ENCODE measurements at regions not wholly inside any gene's neighbourhood (a gene's known extent, or its start where the extent isn't known, plus 50 kb on each side); places are given as distances from the start of the nearest gene placed in this dataset.

GRCh38 chr3:146912241-146913015 is 307.3 kb upstream of the PLSCR5 start:
- DNase-seq (ENCODE audit: low spot score) = no peak

DNA sequence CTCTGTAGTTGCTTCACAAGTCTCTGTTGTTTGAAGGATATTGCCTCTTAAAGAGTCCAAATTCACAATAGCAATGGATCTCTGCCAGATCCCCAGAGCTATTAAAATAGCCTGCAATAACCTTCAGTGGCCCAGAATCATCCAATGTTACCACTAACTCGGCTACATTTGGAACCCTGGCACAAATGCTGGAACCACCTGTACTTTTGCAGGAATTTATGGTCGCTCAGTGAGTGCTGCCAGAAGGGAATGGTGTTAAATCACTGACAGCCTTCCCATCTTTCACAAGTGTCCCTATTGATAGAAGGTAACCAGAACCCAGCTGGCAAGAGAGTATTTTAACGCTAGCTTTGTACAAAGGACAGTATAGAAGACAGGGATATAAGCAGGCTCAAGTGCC is 298.8 kb upstream of the PLSCR5 start:
- no peak for DNase-seq (ENCODE audit: low spot score)

GRCh38 chr3:146899171-146899570 is 294.0 kb upstream of the PLSCR5 start:
- DNase-seq (ENCODE audit: low spot score) = no peak

DNA sequence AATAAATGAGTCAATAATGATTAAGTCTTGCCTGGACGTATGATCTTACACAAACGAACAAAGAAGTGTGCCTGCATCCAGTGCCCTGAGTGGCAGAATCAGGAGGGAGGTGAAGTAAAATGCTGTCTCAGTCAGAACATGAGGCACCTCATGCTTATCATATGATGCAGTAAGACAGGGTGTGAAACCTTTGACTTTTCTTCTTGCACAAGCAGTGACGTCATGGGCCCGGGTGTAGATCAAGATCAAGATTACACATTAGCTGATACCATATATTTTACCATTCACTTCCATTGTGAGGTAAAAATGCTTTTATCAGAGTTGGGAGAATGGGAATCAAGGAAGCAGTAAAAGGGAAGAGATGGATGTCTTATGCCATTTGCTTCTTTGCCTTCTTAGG is 291.6 kb upstream of the PLSCR5 start:
- DNase-seq (ENCODE audit: low spot score) = no peak

DNA sequence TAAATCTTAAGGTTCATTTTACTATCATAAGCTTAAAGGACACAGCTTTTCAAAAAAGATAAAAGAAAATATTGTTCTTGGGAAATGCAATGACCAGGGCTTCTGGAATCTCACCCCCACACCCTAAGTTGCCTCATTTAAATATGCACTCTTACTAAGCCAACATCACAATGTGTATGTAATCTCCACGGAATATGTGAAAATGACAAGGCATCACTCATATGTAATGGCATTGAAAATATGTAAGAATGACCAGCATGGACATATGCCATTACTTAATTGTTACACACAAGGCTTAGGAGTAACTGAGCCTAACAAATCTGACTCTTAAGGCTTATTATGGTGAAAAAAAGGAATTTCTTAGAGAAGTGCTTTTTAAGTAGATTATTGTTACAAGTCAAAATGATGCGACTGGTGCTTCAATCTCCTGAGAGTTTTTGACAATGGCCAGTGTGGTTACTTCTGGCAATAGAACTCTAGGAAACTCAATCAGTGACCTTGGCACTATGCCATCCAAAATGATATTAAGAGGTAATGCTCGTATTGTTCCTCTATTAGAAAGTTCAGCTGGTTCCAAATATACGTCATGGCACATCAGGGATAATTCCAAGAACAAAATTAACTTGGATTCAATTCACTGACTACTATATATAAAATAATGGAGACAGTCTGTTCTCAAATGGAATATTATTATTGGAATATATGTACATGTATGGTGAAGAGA is 290.0 kb upstream of the PLSCR5 start:
- no peak for DNase-seq (ENCODE audit: low spot score)

- no peak for DNase-seq (ENCODE audit: low spot score)
Observed at GRCh38 chr3:146894406-146894805, 289.3 kb upstream of the PLSCR5 start.

- DNase-seq (ENCODE audit: low spot score) = no peak
Observed at GRCh38 chr3:146892041-146892440, 286.9 kb upstream of the PLSCR5 start.

DNA sequence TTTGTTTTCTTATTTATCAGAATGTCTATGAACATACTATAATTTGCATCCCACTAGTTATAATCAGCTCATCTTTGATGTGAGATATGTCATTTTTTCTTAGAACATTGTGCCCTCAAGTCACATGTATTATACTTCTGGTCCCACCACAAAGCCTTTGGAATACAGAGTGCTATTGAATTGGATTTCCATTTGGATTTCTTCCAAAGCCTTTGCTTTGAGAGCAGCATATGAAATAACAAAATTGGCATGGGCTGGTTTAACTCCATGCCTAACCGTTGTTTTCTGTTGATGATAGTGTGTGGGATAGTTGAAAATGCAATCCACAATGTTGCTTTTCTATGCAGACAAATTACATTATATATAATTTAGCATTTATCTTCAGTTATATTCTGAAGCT is 284.5 kb upstream of the PLSCR5 start:
- DNase-seq (ENCODE audit: low spot score) = no peak

DNA sequence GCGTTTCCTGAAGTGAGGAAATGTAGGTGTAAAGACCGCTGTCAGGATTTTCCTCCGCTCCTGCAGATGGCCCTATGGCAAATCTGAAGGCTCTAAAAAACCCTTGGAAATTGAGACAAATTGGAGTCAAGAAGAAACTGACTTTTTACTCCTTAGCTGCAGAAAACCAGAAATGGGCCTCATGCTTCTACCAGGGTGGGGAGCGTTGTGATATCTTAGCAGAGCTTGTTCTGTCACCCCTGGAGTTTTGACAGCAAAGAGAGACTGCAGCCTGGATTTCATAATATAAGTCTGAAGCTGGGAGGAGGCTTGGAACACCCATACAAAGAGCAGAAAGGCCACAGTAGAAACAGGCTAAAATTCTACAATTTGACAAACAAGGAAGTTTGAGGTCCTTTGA is 283.0 kb upstream of the PLSCR5 start:
- no peak for DNase-seq (ENCODE audit: low spot score)

GRCh38 chr3:146884721-146885120 is 279.6 kb upstream of the PLSCR5 start:
- DNase-seq (ENCODE audit: low spot score) = no peak

DNA sequence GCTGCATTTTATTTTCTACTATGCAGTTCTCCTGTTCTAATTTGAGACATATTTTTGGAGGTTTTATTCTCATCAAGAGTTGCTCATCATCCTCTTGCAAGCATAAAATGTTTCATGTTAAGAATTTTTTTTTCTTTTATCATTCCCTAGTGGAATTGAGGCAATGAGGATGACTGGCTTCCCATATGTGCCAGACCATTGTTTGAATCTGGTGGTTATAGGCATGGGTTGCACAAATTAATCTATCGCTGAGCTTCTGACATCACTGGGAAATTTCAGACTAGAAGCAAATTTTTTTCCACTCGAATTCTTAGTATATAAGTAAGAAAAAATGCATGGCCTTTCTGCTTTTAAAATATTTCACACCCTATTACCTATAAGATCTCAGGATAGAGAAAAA is 279.1 kb upstream of the PLSCR5 start:
- no peak for DNase-seq (ENCODE audit: low spot score)

- DNase-seq (ENCODE audit: low spot score) = no peak
Observed at GRCh38 chr3:146883288-146883687, 278.1 kb upstream of the PLSCR5 start.

DNA sequence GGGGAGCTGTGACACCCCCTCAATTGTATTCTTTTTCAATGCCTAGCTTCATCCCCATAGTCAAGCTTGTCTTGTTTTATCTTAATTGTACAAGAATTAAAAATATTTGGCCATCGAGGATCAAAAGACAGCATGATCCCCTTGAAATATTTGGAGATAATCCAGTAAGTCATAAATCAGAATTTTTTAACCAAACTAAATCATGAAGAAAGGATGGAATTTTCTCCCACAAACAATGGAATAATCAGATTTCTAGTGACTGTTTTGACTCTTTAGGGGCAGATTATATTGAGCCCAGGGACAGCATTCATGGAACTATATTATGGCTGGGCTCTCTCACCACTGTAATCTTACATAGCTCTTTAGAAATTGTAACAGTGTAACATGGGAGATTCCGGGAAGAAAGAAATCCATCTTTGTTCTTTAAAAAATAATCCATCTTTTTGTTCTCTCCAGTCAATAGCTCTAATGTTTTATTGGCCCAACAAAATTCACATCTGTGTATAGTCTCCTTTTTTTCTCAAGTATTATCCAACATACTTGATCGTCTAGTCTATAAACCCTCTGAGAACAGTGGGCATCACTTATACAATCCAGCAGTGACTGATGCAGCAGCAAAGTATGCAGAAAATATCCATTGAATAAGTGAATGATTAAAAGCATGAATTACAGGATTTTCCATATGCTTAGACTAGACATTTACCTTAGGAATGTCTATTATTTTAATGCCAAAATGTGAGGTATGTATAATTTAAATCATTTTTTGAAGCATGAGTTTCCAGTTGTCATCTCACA is 277.0 kb upstream of the PLSCR5 start:
- DNase-seq (ENCODE audit: low spot score) = no peak

DNA sequence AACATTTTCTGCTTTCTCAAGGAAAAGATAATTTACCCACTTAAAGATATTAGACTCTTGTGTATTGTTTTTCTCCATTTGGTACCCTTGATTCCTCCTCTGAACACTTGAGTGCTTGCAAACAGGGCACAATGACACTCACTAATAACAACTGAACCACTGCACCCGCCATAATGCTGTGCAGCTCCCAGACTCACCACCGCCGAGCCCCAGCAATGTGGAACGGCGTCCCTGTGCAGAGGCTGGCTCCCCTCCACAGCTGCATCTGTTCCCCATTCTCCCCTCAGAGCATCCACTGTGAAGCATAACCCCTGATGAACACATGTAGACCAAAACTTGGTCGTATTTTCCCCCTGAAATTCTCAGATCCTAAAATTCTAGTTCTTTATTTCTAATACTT is 276.2 kb upstream of the PLSCR5 start:
- DNase-seq (ENCODE audit: low spot score) = no peak

GRCh38 chr3:146873748-146874147 is 268.6 kb upstream of the PLSCR5 start:
- no peak for DNase-seq (ENCODE audit: low spot score)

- no peak for DNase-seq (ENCODE audit: low spot score)
Observed at GRCh38 chr3:146865175-146865755, 260.1 kb upstream of the PLSCR5 start.

DNA sequence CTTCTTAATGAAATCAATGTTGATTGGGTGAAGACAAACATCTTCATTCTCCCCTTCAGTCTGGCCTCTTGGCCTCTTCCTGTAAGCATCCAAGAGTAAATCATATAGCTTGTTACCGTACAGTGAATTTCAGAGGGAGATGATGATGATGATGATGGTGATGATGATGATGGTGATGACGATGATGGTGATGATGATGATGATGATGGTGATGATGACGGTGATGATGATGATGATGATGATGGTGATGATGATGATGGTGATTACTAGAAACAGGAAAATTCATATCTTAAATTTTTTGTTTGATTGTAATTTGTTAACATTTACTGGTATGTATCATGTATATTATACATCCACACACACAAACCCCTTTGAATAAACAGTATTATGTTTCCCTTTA is 256.1 kb upstream of the PLSCR5 start:
- DNase-seq (ENCODE audit: low spot score) = no peak

- DNase-seq (ENCODE audit: low spot score) = no peak
Observed at GRCh38 chr3:146854523-146854922, 249.4 kb upstream of the PLSCR5 start.

DNA sequence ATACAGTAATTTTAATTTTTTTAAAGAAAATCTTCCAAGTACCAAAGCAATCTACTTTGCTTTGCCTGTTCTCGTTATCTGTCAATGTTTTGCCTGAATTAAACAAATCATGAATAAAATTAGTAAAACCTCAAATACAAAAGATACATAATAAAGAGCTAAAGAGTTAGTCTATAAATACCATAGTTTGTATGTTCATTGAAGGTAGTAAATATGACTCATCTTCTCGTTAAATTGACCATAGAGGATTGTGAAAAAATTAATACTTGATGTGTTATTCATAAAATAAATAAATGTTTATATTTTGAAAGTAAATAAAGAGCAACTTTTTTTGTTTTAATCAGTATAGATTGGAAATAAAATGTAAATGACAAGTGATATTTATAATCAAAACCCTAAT is 246.5 kb upstream of the PLSCR5 start:
- no peak for DNase-seq (ENCODE audit: low spot score)

- no peak for DNase-seq (ENCODE audit: low spot score)
Observed at GRCh38 chr3:146845361-146845760, 240.2 kb upstream of the PLSCR5 start.

- no peak for DNase-seq (ENCODE audit: low spot score)
Observed at GRCh38 chr3:146843476-146843875, 238.3 kb upstream of the PLSCR5 start.

- no peak for DNase-seq (ENCODE audit: low spot score)
Observed at GRCh38 chr3:146839727-146840375, 234.7 kb upstream of the PLSCR5 start.

All from HuH-7 (cell line).